Activated T-cell treated with anti-CD3 and anti-CD28 coated beads for 1 hour (primary cell): ENCODE measurements at regions not wholly inside any gene's neighbourhood (a gene's known extent, or its start where the extent isn't known, plus 50 kb on each side); places are given as distances from the start of the nearest gene placed in this dataset.

ENCODE experiments used
- DNase-seq: peaks from one replicate; pipeline ENCODE4 v3.0.0-alpha.2; 2020; ENCODE audit warnings: low read depth

GRCh38 chr13:84961023-84961422, 838.2 kb downstream of the SLITRK6 start:
- DNase-seq = no peak

GRCh38 chr13:84959818-84960217, 839.4 kb downstream of the SLITRK6 start:
- DNase-seq = no peak

- DNase-seq = no peak
Observed at GRCh38 chr13:84954636-84955035, 844.6 kb downstream of the SLITRK6 start.

GRCh38 chr13:84951128-84951527, 848.1 kb downstream of the SLITRK6 start:
- DNase-seq = no peak

GRCh38 chr13:84946192-84946591, 853.0 kb downstream of the SLITRK6 start:
- DNase-seq = no peak

GRCh38 chr13:84940798-84941197, 858.4 kb downstream of the SLITRK6 start:
- DNase-seq = no peak

- no peak for DNase-seq
Observed at GRCh38 chr13:84940167-84940566, 859.1 kb downstream of the SLITRK6 start.

GRCh38 chr13:84934911-84935310, 864.3 kb downstream of the SLITRK6 start:
- DNase-seq = no peak

- DNase-seq = no peak
Observed at GRCh38 chr13:84933797-84934196, 865.4 kb downstream of the SLITRK6 start.

- no peak for DNase-seq
Observed at GRCh38 chr13:84931264-84931663, 868.0 kb downstream of the SLITRK6 start.

GRCh38 chr13:84927442-84928169, 871.6 kb downstream of the SLITRK6 start:
- DNase-seq = no peak

GRCh38 chr13:84925443-84925842, 873.8 kb downstream of the SLITRK6 start:
- no peak for DNase-seq

- DNase-seq = no peak
Observed at GRCh38 chr13:84923831-84924230, 875.4 kb downstream of the SLITRK6 start.

- no peak for DNase-seq
Observed at GRCh38 chr13:84917252-84917878, 881.9 kb downstream of the SLITRK6 start.

GRCh38 chr13:84912720-84913119, 886.5 kb downstream of the SLITRK6 start:
- DNase-seq = no peak

GRCh38 chr13:84910423-84910822, 888.8 kb downstream of the SLITRK6 start:
- DNase-seq = no peak

GRCh38 chr13:84903391-84903790, 895.8 kb downstream of the SLITRK6 start:
- DNase-seq = no peak

- DNase-seq = no peak
Observed at GRCh38 chr13:84902243-84902642, 897.0 kb downstream of the SLITRK6 start.

GRCh38 chr13:84896128-84896527, 903.1 kb downstream of the SLITRK6 start:
- DNase-seq = no peak

- no peak for DNase-seq
Observed at GRCh38 chr13:84894749-84895148, 904.5 kb downstream of the SLITRK6 start.

GRCh38 chr13:84885868-84886267, 913.4 kb downstream of the SLITRK6 start:
- no peak for DNase-seq

GRCh38 chr13:84873951-84874350, 925.3 kb downstream of the SLITRK6 start:
- DNase-seq = no peak

- no peak for DNase-seq
Observed at GRCh38 chr13:84870190-84870589, 929.0 kb downstream of the SLITRK6 start.

GRCh38 chr13:84867246-84867645, 932.0 kb downstream of the SLITRK6 start:
- no peak for DNase-seq
